ENCODE measurements at regions not wholly inside any gene's neighbourhood (a gene's known extent, or its start where the extent isn't known, plus 50 kb on each side); places are given as distances from the start of the nearest gene placed in this dataset.
"Not testable (repeated sequence)": the region's sequence is repeated elsewhere in the genome, so short reads cannot be mapped to it uniquely, and the experiment has no call there.

DNA sequence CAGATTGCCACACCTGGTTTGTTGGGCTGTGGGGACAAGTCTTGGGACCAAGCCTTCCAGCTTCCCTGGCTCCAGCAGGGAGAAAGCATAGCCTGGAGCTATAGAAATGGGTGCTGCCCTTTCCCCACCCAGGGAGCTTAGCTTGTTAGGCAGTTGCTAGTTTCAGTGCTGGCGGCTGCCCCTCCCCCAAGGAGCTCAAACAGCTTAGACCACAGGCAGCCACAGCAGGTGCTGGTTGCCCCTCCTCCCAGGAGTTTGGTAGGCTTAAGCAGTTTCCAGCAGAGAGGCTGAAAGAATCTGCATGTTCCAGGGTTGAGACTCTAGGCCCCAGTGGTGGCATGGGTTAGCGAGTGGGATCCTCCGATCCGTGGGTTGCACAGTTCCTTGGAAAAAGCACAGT, 889.7 kb downstream of the IGSF11 start:
- DNase-seq, result no peak

GRCh38 chr3:118146658-118147375, 887.8 kb downstream of the IGSF11 start:
- DNase-seq, result no peak

DNA sequence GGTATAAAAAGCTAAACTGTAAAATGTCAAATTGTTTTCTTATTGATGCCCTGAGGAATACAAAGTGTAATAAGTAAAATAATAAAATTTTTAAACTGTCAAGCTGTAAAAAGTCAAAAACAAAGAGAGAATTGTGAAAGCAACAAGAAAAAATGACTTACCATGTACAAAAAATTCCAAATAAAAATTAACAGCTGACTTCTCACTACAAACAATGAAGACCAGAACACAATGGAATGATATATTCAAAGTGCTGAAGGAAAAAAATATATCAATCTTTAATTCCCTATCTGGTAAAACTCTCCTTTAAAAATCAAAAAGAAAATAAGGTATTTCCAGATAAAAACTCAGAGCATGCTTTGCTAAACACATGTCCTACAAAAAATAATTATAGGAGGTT, 883.5 kb downstream of the IGSF11 start:
- DNase-seq, result no peak

- DNase-seq, result not testable (repeated sequence)
Observed at GRCh38 chr3:118162627-118163588, 871.7 kb downstream of the IGSF11 start.

- no peak for DNase-seq
Observed at GRCh38 chr3:118165413-118165812, 869.2 kb downstream of the IGSF11 start.

- no peak for DNase-seq
Observed at GRCh38 chr3:118167571-118167970, 867.1 kb downstream of the IGSF11 start.

DNA sequence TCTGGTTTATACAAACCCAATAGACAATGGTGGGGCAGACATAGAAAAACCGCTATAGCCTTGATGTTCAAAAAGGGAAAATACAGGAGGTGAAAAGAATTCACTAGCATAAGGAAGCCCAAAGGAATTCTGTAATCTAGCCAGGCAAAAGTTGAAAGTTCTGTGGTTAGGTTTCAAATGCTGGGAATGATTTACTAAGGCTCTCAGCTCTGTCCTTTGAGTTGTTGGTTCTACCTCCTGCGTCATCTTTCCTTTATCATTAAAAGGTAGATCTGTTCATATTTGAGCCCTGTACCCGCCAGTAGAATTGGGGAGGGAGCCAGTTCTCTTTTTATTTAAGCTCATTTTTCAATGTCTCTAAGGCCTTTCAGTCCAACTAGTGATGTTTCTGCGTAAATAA, 866.5 kb downstream of the IGSF11 start:
- DNase-seq, result no peak

DNA sequence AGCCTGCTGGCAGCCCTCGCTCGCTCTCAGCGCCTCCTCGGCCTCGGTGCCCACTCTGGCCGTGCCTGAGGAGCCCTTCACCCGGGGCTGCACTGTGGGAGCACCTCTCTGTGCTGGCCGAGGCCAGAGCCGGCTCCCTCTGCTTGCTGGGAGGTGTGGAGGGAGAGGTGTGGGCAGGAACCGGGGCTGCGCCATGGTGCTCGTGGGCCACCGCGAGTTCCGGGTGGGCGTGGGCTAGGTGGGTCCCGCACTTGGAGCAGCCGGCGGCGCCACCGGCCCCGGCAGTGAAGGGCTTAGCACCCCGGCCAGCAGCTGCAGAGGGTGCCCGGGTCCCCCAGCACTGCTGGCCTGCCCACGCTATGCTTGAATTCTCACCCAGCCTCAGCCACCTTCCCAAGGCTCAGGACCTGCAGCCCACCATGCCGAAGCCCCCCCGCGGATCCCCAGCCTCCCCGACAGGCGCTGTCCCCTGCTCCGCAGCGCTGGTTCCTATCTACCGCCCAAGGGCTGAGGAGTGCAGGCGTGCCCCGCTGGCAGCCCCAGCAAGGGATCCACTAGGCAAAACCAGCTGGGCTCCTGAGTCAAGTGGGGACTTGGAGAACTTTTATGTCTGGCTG, 863.3 kb downstream of the IGSF11 start:
- DNase-seq, result no peak

DNA sequence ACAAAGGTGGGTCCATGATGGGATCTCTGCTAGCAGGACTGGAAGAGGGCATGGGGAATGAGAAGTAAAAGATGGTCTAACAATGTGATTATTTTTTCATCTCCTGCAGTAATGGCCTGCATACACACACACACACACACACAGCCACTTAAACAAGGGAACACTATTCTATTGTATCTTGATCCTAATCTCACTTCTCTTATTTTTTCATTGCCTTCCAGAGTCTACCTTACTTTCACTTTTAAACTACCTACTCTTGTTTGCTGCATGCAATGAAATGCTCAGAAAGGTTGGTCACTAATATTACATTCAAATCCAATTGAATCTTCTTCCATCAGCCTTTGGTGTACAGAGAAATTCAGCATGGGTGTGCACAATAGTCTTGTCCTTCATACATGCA, 853.8 kb downstream of the IGSF11 start:
- no peak for DNase-seq

- DNase-seq, result no peak
Observed at GRCh38 chr3:118181274-118181673, 853.4 kb downstream of the IGSF11 start.

DNA sequence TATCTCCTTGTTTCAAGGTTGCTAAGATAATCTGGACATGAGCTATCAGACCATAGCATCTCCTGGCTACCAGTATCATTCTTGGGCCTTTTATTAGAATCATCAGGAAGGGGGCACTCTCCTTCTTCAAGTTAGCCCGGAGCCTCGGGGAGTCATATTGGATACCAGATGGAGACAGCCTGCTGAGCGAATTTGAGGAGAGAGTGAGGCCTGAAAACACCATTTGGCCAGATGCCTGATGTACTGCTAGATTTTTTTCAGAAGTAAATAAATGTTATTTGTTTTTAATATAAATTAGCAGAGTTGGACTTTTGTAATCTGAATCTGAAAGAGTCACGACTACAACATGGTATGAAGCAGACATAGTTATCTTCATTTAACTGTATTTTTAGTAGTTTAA, 848.6 kb downstream of the IGSF11 start:
- DNase-seq, result no peak

DNA sequence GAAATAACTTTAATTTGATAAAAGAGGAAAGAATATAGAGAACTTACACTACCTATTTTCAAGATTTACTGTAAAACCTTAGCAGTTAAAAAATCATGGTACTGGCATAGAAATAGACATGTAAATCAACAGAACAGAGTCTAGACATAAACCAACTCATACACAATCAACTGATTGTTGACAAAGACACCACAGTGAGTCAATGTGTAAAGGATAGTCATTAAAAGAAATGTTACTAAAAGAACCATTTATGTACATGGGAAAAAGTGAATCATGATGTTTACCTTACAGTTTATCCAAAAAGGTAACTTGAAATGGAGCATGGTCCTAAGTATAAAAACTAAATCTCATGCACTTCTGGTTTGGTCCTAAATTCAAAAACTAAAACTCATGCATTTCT, 847.4 kb downstream of the IGSF11 start:
- no peak for DNase-seq

GRCh38 chr3:118196183-118196582, 838.5 kb downstream of the IGSF11 start:
- DNase-seq, result no peak

DNA sequence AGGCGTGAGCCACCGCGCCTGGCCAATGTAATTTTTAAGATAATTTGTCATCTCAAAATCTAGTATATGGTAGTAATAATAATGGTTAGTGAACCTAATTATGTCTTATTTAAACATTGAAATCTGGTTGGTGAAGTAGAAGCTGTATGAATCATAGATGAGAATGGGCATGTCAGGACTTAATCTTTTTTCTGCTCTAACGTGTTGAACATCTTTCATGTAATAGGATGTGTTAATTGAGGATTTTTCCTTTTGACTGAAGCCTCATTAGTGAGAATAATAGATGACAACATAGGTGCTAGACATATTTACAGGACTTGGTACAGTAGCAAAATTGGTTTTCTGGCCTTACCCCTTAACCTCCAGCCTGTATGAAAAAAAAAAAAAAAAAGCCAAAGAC, 835.6 kb downstream of the IGSF11 start:
- DNase-seq, result no peak

DNA sequence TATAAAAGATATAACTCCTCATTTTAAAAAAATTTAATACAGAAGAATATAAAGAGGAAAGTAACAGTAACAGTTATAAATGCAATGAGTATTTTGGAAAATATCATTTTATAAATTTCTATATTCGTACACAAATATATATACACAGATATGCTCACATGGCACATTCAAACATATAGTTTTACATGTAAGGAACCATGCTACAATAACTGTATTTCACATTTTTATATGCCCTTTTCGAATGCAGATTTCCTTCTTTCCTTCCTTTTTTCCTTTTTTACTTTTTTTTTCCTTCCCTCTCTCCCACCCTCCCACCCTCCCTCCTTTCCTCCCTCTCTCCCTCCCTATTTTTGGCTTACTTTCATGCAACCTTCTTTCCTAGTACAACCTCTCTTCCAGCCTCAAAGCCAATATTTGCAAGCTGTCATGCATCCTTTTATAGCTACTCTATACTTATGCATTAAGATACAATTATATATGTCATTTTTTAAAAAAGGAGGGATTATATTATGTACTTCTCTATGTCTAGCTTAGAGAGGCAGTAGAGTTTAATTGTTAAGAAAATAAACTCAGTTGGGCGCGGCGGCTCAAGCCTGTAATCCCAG, 830.5 kb downstream of the IGSF11 start:
- DNase-seq, result no peak

DNA sequence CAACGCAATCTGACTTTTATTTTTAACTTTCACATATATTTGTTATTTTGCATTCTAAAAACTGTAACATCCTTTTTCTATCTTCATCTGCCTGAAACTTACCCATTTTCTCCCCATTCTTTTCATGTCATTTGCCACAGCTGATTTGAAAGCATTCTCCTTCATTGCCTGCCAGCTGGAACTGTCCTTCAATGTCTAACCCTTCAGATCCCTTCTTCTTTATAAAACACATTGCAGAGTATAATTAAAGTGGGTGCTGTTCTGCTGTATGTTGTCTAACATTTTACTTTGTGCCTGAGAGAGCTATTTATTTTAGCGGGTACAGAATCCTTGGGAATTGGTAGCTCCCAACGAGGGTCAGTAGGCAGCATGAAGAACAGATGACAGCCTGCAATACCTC, 827.4 kb downstream of the IGSF11 start:
- no peak for DNase-seq

DNA sequence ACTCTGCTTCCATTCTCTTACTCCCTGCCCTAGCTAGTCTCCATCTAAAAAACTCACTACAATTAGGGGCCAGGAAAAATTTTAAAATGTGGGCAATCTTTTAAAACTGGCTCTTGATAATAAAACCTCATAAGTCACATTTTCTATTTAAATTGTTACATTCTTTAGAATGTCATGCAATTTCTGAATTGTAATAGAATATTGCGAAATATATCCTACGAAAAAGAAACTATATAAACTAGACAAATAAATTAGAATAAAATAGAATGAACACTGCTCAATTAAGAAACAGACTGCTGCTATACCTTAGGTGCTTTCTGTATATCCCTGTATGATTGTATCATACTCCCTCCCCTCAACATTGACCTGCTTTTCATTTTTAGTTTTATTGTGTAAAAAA, 826.0 kb downstream of the IGSF11 start:
- DNase-seq, result no peak

DNA sequence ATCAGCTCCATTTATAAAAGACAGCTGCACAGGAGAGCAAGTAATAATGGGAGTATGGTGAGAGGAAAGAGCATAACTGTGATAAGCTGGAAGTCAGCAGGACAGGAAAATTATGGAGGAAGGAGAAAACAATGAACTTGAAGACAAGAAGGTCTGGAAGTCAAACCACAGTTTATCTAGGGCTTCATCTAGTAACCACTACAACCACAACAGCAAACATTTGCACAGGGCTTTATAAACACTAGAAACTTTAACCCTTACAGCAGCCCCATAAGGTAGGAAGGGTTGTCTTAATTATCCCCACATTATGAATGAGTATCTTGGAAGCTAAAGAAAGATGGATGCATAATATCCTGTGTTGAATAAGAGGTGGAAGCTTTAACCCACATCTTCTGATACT, 820.8 kb downstream of the IGSF11 start:
- DNase-seq, result no peak

- no peak for DNase-seq
Observed at GRCh38 chr3:118226206-118226605, 808.4 kb downstream of the IGSF11 start.

- DNase-seq, result no peak
Observed at GRCh38 chr3:118227191-118227590, 807.5 kb downstream of the IGSF11 start.

DNA sequence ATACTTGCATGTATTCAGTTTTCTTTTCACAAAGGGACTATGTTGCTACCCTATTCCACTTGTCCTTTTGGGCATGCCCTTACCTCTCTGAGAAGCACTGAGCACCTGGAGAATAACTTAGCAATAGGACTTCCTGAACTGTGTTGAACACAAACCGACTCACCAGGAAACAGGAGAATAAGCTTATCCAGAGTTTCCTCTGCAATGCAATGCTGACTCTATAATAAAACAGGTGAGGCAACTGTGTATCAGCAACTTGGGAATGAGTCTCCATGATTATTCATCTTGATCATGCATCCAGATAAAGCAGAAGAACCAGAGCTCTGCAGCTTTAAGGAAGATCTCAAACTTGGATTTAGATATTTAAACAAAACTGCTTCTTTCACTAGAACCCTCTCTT, 806.5 kb downstream of the IGSF11 start:
- no peak for DNase-seq

GRCh38 chr3:118229196-118229595, 805.5 kb downstream of the IGSF11 start:
- DNase-seq, result no peak

- no peak for DNase-seq
Observed at GRCh38 chr3:118231578-118231977, 803.1 kb downstream of the IGSF11 start.

All from NCI-H345 (cell line).